ENCODE measurements at regions not wholly inside any gene's neighbourhood (a gene's known extent, or its start where the extent isn't known, plus 50 kb on each side); places are given as distances from the start of the nearest gene placed in this dataset.

- ATAC-seq = no peak
- Histone ChIP-seq H3K36me3 (no peaks in the 10 kb centered on the region), H3K4me3 (no peak overlapping the region), H3K27ac (no peak overlapping the region), H3K9me3 (no peaks in the 10 kb centered on the region), H3K4me1 (no peaks in the 10 kb centered on the region), H3K27me3 (no peaks in the 10 kb centered on the region)
- no peak for TF ChIP-seq POLR2A (IDR thresholded peaks at IDR 0.05)
- no peak for TF ChIP-seq CTCF (IDR thresholded peaks at IDR 0.05 in 4 of 5, conservative IDR thresholded peaks at IDR 0.05 in 1 of 5)
- intact Hi-C loops (cut with DNase I; ENCODE audit: low total_unique reads) (loop anchor here (10.0 kb wide), 1 partner anchor 1361 kb away; no protein-coding TSS in a partner anchor), in situ Hi-C loops (cut with MboI; ENCODE audit: low sequenced_read_pairs in 4 of 4) (no loop called here)
- DNase-seq = no peak
Measured at GRCh38 chr4:14155803-14156202, 528.3 kb upstream of the BOD1L1 start.

- Histone ChIP-seq H3K27me3 (no peaks in the 10 kb centered on the region), H3K4me1 (no peaks in the 10 kb centered on the region), H3K4me3 (no peak overlapping the region), H3K36me3 (no peaks in the 10 kb centered on the region), H3K9me3 (no peaks in the 10 kb centered on the region), H3K27ac (no peak overlapping the region)
- in situ Hi-C loops (cut with MboI; ENCODE audit: low sequenced_read_pairs in 4 of 4) = no loop called here
- intact Hi-C loops (cut with DNase I; ENCODE audit: low total_unique reads) = loop anchor here (10.0 kb wide), 1 partner anchor 1362 kb away; no protein-coding TSS in a partner anchor
- ATAC-seq (no peak), DNase-seq (no peak)
- TF ChIP-seq POLR2A (IDR thresholded peaks at IDR 0.05) (no peak), CTCF (IDR thresholded peaks at IDR 0.05 in 4 of 5, conservative IDR thresholded peaks at IDR 0.05 in 1 of 5) (no peak)
Measured at GRCh38 chr4:14157262-14157661, 529.7 kb upstream of the BOD1L1 start.

- no peak overlapping the region for H3K27ac ChIP-seq
- H3K9me3 ChIP-seq = no peaks in the 10 kb centered on the region
- H3K4me3 ChIP-seq = no peak overlapping the region
- intact Hi-C loops (cut with DNase I; ENCODE audit: low total_unique reads) = no loop called here
- no peaks in the 10 kb centered on the region for H3K36me3 ChIP-seq
- H3K4me1 ChIP-seq = peaks cover 0 to 6% of the 10 kb centered on the region in 2 donors
- no peak for TF ChIP-seq CTCF (IDR thresholded peaks at IDR 0.05 in 4 of 5, conservative IDR thresholded peaks at IDR 0.05 in 1 of 5)
- peak; percentile 2 to 17 for DNase-seq
- H3K27me3 ChIP-seq = no peaks in the 10 kb centered on the region
- in situ Hi-C loops (cut with MboI; ENCODE audit: low sequenced_read_pairs in 4 of 4) = no loop called here
- ATAC-seq = no peak
Measured at GRCh38 chr4:14165222-14165920, 537.8 kb upstream of the BOD1L1 start.

- intact Hi-C loops (cut with DNase I; ENCODE audit: low total_unique reads) = no loop called here
- no peak overlapping the region for H3K27ac ChIP-seq
- H3K36me3 ChIP-seq = no peaks in the 10 kb centered on the region
- no peak for ATAC-seq
- no peak overlapping the region for H3K4me3 ChIP-seq
- H3K9me3 ChIP-seq = no peaks in the 10 kb centered on the region
- peaks cover 0 to 6% of the 10 kb centered on the region in 2 donors for H3K4me1 ChIP-seq
- no peak for DNase-seq
- no peaks in the 10 kb centered on the region for H3K27me3 ChIP-seq
- in situ Hi-C loops (cut with MboI; ENCODE audit: low sequenced_read_pairs in 4 of 4) = no loop called here
- TF ChIP-seq CTCF (IDR thresholded peaks at IDR 0.05 in 4 of 5, conservative IDR thresholded peaks at IDR 0.05 in 1 of 5) (no peak), POLR2A (IDR thresholded peaks at IDR 0.05) (no peak)
Measured at GRCh38 chr4:14167876-14168510, 540.5 kb upstream of the BOD1L1 start.

Data from gastrocnemius medialis (tissue), 4 donors.